ENCODE measurements at regions not wholly inside any gene's neighbourhood (a gene's known extent, or its start where the extent isn't known, plus 50 kb on each side); places are given as distances from the start of the nearest gene placed in this dataset.

- CTCF ChIA-PET, result no interaction called here
- H3F3A ChIP-seq (ENCODE audit: low read length, unreplicated experiment), result no peaks in the 10 kb centered on the region
- POLR2A ChIA-PET (ENCODE audit: unreplicated experiment), result no interaction called here
Observed at GRCh38 chr2:185947722-185948121, 209.1 kb downstream of the FSIP2 start.

GRCh38 chr2:185952100-185952499 lies 213.5 kb downstream of the FSIP2 start:
- no peaks in the 10 kb centered on the region for H3K9me2 ChIP-seq (replicated peaks; ENCODE audit: low read length)
- no peak overlapping the region for H3K4me3 ChIP-seq (ENCODE audit: low read length)
- no peak overlapping the region for H3K9ac ChIP-seq (ENCODE audit: low read length)
- no peaks in the 10 kb centered on the region for H3K27me3 ChIP-seq (ENCODE audit: low read length)
- H3K4me2 ChIP-seq (ENCODE audit: low read length), result no peak overlapping the region
- no peaks in the 10 kb centered on the region for H4K20me1 ChIP-seq (ENCODE audit: low read length)
- CTCF ChIA-PET, result no interaction called here
- H3F3A ChIP-seq (ENCODE audit: low read length, unreplicated experiment), result no peaks in the 10 kb centered on the region
- BruUV-seq (replicated peaks), result no TSS peak
- H3K4me1 ChIP-seq (ENCODE audit: insufficient read depth, low read length), result 0 out of 2 replicates have a peak, but pooled peaks cover 3% of the 10 kb centered on the region
- peak; percentile 53 for DNase-seq
- intact Hi-C loops (cut with micrococcal nuclease), result no loop called here
- ATAC-seq, result no peak
- POLR2A ChIA-PET (ENCODE audit: unreplicated experiment), result no interaction called here
- no peaks in the 10 kb centered on the region for H3K36me3 ChIP-seq (ENCODE audit: low read depth, low read length)
- no peaks in the 10 kb centered on the region for H3K79me2 ChIP-seq (ENCODE audit: low read length)
- H2AFZ ChIP-seq (ENCODE audit: low read length), result no peak overlapping the region
- no peak overlapping the region for H3K27ac ChIP-seq (ENCODE audit: low read length)
- no peaks in the 10 kb centered on the region for H3K9me3 ChIP-seq (ENCODE audit: low read length)
- TF ChIP-seq CTCF (conservative IDR thresholded peaks at IDR 0.05; ENCODE audit: low read depth, low read length) (no peak), EZH2 (IDR thresholded peaks at IDR 0.05; ENCODE audit: low read length, unreplicated experiment) (no peak), EZH2phosphoT487 (IDR thresholded peaks at IDR 0.05; ENCODE audit: borderline replicate concordance, low read length) (no peak)

More at GRCh38 chr2:185947722-185948121, 209.1 kb downstream of the FSIP2 start:
- Histone ChIP-seq H3K4me3 (ENCODE audit: low read length) (no peak overlapping the region), H2AFZ (ENCODE audit: low read length) (no peak overlapping the region), H3K4me1 (ENCODE audit: insufficient read depth, low read length) (0 out of 2 replicates have a peak, but pooled peaks cover 3% of the 10 kb centered on the region), H4K20me1 (ENCODE audit: low read length) (no peaks in the 10 kb centered on the region), H3K27me3 (ENCODE audit: low read length) (no peaks in the 10 kb centered on the region), H3K27ac (ENCODE audit: low read length) (no peak overlapping the region), H3K9ac (ENCODE audit: low read length) (no peak overlapping the region), H3K9me3 (ENCODE audit: low read length) (no peaks in the 10 kb centered on the region), H3K4me2 (ENCODE audit: low read length) (no peak overlapping the region), H3K79me2 (ENCODE audit: low read length) (no peaks in the 10 kb centered on the region), H3K36me3 (ENCODE audit: low read depth, low read length) (no peaks in the 10 kb centered on the region), H3K9me2 (replicated peaks; ENCODE audit: low read length) (no peaks in the 10 kb centered on the region)
- ATAC-seq (no peak), DNase-seq (no peak)
- TF ChIP-seq CTCF (conservative IDR thresholded peaks at IDR 0.05; ENCODE audit: low read depth, low read length), result no peak
- no peak for TF ChIP-seq EZH2 (IDR thresholded peaks at IDR 0.05; ENCODE audit: low read length, unreplicated experiment)
- no peak for TF ChIP-seq EZH2phosphoT487 (IDR thresholded peaks at IDR 0.05; ENCODE audit: borderline replicate concordance, low read length)
- intact Hi-C loops (cut with micrococcal nuclease), result no loop called here
- BruUV-seq (replicated peaks), result no TSS peak

- Histone ChIP-seq H3K4me2 (ENCODE audit: low read length) (no peak overlapping the region), H3K9me2 (replicated peaks; ENCODE audit: low read length) (no peaks in the 10 kb centered on the region), H3K27ac (ENCODE audit: low read length) (no peak overlapping the region), H3K4me3 (ENCODE audit: low read length) (no peak overlapping the region), H3K27me3 (ENCODE audit: low read length) (no peaks in the 10 kb centered on the region), H3K9ac (ENCODE audit: low read length) (no peak overlapping the region), H3K4me1 (ENCODE audit: insufficient read depth, low read length) (0 out of 2 replicates have a peak, but pooled peaks cover 3% of the 10 kb centered on the region), H3K79me2 (ENCODE audit: low read length) (no peaks in the 10 kb centered on the region), H2AFZ (ENCODE audit: low read length) (no peak overlapping the region), H4K20me1 (ENCODE audit: low read length) (no peaks in the 10 kb centered on the region), H3K36me3 (ENCODE audit: low read depth, low read length) (no peaks in the 10 kb centered on the region), H3K9me3 (ENCODE audit: low read length) (no peaks in the 10 kb centered on the region), H3F3A (ENCODE audit: low read length, unreplicated experiment) (no peaks in the 10 kb centered on the region)
- TF ChIP-seq EZH2 (IDR thresholded peaks at IDR 0.05; ENCODE audit: low read length, unreplicated experiment), result no peak
- no peak for TF ChIP-seq CTCF (conservative IDR thresholded peaks at IDR 0.05; ENCODE audit: low read depth, low read length)
- no peak for TF ChIP-seq EZH2phosphoT487 (IDR thresholded peaks at IDR 0.05; ENCODE audit: borderline replicate concordance, low read length)
- ChIA-PET CTCF (no interaction called here), POLR2A (ENCODE audit: unreplicated experiment) (no interaction called here)
- no peak for DNase-seq
- intact Hi-C loops (cut with micrococcal nuclease), result no loop called here
- BruUV-seq (replicated peaks), result no TSS peak
- no peak for ATAC-seq
Observed at GRCh38 chr2:185954389-185954788, 215.8 kb downstream of the FSIP2 start.

Data from PC-3 (cell line).